CD4-positive, alpha-beta T cell treated with Interleukin-15 for 4 hours (primary cell): ENCODE measurements at regions not wholly inside any gene's neighbourhood (a gene's known extent, or its start where the extent isn't known, plus 50 kb on each side); places are given as distances from the start of the nearest gene placed in this dataset.
"Not testable (repeated sequence)": the region's sequence is repeated elsewhere in the genome, so short reads cannot be mapped to it uniquely, and the experiment has no call there.

Experiments
- DNase-seq: peaks from one replicate; pipeline ENCODE4 v3.0.0-alpha.2; 2020; ENCODE audit warnings: low spot score

GRCh38 chr9:75282047-75282446 is 193.7 kb downstream of the OSTF1 start:
- no peak for DNase-seq

DNA sequence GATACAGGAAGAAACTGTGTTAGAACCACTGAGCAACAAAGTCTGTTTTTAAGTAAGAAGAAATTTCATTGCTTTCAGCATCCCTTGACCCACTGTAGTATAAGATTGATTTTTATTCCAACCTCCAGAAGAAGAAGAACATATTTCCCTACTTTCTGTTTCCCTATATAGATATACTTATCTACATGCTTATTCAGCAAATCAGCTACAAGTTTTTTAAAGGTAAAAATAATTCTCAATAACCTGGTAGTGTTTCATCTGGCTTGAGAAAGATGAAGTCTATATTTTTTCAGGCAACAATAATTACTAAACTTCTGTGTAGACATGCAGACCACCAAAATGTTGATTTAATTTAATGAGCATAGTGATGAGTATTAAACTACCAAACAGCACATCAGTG is 201.0 kb downstream of the OSTF1 start:
- no peak for DNase-seq

DNA sequence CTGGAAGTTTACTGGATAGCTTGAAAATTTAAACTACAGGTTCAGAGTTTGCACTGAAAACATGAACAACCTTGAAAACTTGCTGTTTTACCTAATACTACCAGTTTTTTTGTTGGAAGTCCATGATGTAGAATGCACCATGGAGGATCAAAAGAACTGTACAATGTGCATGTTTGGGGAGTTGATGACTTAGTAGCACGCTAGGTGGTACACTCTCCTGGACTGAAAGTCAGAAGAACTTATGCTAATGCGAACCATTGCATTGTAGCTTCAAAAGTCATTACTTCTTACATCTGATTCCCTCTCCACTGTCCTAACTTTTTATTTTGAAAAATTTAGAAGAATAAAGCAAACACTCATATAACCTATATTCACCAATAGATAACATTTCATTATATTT is 211.0 kb downstream of the OSTF1 start:
- DNase-seq = no peak

DNA sequence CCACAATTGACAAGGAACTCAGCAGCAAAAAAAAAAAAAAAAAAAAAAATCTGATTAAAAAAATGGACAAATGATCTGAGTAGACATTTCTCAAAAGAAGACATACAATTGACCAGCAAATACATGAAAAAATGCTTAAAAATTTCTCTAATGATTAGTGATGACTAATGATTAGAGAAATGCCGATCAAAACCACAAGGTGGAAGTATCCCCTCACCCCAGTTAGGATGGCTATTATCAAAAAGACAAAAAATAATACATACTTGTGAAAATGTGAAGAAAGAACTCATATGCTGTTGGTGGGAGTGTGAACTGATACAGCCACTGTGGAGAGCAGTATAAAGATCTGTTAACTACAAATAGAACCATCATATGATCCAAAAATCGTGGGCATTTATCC is 245.3 kb downstream of the OSTF1 start:
- no peak for DNase-seq

DNA sequence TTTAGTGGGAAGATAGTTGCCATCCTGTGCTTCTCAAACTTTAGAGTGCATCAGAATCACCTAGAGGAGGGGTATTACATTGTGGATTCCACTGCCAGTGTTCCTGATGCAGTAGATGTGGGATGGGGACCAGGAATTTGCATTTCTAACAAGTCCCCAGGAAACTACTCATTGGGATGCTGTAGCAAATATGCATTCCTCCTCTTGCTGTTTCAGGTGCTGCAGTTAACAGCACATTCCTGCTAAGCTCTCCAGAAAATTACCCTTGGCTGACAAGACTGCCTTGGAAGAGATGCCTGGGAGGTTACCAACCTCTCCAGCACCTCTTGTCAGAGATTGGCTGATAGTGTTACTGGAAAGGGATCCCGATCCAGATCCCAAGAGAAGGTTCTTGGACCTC is 270.5 kb downstream of the OSTF1 start:
- DNase-seq = no peak

DNA sequence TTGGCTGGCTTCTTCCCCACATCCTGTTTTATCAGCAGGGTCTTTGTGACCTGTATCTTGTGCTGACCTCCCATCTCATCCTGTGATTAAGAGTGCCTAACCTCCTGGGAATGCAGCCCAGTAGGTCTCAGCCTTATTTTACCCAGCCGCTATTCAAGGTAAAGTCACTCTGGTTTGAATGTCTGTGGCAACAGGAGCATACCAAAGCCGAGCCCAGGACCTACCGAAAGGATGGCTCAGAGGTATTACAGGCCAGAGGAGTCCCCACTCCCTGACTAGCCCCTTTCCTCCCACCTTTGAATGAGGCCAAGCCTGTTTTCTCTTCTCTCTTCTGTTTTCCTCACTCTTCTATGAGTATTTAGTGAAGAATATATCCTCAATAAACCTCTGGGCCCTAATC is 271.3 kb downstream of the OSTF1 start:
- no peak for DNase-seq

GRCh38 chr9:75360252-75360651 is 271.9 kb downstream of the OSTF1 start:
- DNase-seq = no peak

DNA sequence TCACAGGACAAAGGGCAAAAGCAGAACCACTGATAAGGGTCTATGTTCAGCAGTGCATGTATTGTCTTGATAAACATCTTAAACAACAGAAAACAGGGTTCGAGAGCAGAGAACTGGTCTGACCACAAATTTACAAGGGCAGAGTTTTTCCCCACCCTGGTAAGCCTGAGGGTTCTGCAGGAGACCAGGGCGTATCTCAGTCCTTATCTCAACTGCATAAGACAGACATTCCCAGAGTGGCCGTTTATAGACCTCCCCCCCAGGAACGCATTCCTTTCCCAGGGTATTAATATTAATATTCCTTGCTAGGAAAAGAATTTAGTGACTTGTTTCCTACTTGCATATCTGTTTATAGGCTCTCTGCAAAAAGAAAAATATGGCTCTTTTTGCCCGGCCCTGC is 274.1 kb downstream of the OSTF1 start:
- DNase-seq = not testable (repeated sequence)

GRCh38 chr9:75365196-75365595 is 276.9 kb downstream of the OSTF1 start:
- no peak for DNase-seq

GRCh38 chr9:75369989-75370388 is 281.7 kb downstream of the OSTF1 start:
- DNase-seq = no peak

GRCh38 chr9:75372499-75373268 is 284.4 kb downstream of the OSTF1 start:
- no peak for DNase-seq

GRCh38 chr9:75376680-75377254 is 288.5 kb downstream of the OSTF1 start:
- no peak for DNase-seq

DNA sequence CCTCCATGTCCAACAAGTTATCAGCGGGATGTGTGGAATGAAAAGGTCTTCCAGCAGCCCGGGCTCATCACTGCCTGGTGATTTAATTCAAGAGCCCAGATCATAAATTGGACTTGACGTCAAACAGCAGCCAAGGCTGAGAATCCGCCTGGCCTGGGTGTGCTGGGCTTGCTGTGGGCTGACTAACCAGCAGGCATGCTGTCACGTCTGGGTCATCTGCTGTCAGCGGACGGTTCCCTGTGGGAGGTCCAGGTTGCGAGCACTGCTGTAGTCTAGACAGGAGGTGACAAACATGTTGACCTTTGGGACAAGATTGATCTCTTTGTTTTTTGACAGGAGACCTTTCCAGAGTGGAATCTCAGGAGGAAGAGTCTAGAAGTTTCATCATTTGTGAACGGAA is 289.7 kb downstream of the OSTF1 start:
- no peak for DNase-seq

GRCh38 chr9:75378926-75379325 is 290.6 kb downstream of the OSTF1 start:
- no peak for DNase-seq

- no peak for DNase-seq
These were observed 293.8 kb downstream of the OSTF1 start for GRCh38 chr9:75382126-75382525.

- not testable (repeated sequence) for DNase-seq
These were observed 295.2 kb downstream of the OSTF1 start for GRCh38 chr9:75383420-75384034.

- no peak for DNase-seq
These were observed 296.9 kb downstream of the OSTF1 start for GRCh38 chr9:75385236-75385635.

DNA sequence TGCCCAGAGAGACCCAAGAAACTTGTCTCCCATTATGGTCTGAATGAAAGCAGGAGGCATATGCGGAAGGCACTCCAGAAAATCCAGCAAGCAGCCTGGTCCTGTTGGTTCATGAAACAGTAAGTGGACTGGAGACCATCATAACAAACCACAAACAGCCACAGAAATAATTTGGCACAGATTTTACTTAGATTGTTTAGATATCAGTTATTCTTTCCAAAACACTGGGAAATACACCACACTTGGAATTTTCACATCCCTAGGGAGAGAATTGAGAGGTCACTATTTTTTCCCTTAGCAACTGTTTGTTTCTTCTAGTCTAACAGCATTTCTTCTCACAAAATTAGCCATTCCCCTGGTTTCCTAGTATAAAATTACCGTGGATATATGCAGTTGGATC is 300.8 kb downstream of the OSTF1 start:
- no peak for DNase-seq

DNA sequence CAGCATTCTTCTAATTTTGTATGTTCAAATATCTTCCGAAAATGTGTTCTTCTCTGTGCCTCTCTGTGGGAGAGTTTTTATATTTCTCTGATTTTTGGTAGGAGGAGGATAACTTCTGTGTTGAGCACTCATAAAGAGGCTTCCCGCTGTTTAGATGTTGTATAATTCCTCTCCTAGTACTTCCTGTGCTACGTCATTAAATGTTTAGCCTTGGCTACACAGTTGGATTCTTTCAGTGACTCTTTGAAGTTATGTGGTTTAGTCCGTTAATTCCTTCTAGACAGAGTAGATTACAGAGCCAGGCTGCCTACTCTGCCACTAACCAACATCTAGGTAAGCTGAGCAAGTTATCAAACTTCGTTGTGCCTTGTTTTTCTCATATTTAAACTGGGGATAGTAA is 302.6 kb downstream of the OSTF1 start:
- DNase-seq = no peak

DNA sequence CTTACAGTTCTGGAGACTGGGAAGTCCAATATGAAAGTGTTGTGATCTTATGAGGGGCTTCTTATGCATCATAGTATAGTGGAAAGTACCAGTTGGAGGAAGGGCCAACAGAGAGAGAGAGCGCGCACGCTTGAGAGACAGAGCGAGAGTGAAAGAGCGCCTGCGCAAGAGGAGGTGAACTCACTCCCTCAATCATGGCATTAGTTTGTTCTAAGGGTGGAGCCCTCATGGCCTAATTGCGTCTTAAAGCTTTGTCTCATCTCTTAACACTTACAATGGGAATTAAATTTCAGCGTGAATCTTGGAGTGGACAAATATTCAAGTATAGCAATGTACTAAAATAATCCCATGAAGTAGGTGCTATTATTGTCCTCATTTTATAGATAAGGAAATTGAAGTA is 303.2 kb downstream of the OSTF1 start:
- DNase-seq = no peak

DNA sequence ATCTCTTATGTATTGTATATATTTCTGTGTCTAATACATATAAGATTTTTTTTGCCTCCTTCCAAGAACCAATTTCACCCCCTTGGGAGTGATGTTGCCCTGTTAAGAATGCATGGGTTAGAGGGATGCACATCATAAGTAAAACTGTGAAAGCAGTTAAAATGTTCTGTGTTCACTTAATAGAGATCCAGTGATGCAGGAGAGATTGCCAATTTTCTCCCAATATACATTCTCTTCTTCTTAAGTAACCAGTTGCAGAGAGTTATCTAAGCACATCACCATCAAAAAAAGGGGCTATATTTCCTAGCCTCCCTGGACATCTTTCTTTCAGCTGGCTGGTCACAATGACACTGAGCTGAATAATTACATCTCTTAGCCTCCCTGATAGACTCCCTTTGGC is 307.0 kb downstream of the OSTF1 start:
- no peak for DNase-seq

DNA sequence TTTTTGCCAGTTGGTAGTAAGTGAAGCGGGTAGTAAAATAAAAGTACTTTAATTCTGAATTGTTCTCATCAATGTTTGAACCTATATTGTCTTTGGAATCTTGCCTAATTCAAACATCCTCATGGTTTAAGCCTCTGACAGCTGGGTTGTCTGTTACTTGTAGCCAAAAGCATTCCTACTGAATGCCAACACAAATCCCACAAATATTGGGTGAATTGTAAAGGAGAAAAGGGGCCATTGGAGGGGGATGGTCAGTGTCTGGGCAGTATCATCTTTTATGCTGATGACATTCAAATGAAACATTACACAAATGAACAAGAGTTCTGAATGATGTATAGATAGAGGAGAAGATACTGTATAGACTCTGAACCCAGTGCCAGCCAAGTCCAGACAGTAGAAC is 309.5 kb downstream of the OSTF1 start:
- DNase-seq = no peak

DNA sequence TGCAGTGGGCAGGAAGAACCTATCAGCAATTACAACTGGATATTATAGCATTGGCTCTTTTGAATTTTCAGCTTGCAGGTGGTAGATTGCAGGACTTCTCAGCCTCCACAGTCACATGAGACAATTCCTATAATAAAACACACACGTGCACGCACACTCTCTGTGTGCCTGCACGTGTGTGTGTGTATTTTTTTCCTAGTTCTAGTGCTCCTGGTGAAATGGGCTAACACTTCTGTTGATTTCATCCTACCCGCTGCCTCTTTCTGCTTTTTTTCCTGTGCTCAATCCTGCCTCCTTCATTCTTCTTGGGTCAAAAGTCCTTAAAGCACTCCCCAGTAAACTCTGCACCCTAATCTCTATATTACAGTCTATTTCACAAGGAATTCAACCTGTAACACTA is 320.1 kb downstream of the OSTF1 start:
- DNase-seq = no peak

DNA sequence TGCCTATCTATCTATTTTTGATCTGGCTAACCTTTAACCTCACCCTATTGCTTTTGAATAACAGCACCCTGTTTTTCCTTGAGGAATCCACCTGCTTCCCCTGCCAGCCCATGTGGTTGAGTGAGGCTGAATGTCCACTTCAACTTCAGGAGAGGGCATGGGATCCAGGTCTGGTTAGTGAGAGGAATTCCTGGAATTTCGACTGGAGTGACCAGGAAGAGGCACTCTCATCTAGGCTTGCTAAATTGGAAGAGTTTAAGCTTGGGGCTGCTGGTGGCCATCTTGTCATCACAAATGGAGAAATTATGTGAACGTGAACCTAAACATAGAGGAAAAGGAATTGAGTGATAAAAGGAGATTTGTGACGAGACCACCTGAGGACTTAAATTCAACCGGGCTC is 322.1 kb downstream of the OSTF1 start:
- no peak for DNase-seq
